ENCODE measurements at regions not wholly inside any gene's neighbourhood (a gene's known extent, or its start where the extent isn't known, plus 50 kb on each side); places are given as distances from the start of the nearest gene placed in this dataset.

DNA sequence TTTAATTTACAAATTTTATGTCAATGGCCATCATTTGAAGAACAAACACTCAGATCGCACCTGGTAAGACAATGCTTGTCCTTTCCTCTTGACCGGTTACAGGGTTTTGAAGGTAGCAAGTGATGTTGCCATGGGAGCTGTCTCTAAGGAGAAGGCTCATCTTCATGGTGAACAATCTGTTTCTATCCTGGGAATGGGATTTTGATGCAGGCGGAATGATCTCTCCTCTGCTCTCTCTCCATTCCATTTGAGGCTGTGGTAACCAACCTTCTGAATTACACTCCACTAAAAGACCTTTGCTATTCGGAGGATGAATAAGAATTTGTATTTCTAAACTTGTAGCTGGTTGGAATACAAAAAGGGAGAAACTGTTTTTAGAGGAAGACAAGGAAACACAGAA is 57.9 kb upstream of the SLC5A9 start:
- no peak for DNase-seq

DNA sequence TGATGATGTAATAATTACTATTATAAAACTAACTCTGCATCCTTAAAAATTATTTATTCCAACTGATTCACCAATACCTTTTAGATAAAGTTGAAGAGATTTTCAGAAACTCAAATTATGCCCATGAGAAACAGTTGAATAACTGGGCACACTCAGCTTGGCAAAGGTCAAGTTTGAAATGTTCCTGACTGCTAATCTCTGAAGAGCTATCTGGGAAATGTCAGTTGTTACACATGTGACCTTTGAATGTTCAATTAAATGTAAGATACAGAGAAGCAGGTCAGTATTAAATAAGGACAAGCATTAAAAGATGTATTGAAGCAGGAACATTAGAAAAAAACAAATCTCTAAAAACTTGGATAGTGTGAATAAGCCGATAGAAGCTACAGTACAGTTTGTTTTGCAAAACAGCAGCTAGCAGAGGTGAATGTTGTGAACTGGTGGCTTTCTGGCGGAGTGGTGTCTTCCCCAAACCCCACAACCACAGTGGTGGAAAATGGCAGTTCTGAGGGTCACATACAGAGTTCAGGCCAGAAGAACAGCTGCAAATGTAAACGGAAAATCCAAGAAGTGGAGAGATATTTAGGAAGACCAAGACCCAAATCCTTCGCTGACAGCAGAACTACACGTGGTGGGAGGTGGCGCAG is 61.9 kb upstream of the SLC5A9 start:
- no peak for DNase-seq

DNA sequence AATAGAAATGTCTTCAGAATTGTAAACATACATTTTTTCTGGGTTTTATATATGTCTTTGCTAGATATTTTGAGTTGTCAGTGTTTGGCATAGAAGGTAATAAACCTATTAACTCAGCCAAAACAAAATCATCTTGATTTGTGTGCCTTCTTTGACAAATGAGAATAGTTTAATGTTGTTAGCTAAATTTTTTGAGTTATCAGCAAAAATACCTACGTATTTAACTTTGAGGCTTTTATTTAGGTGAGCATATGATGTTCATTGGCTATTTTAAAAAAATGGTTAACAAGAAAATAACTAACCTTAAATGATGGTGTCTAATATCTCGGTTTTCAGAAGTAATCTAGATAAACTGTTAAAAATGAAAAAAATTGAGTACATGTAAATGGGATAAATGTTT is 83.2 kb upstream of the SLC5A9 start:
- DNase-seq: no peak

DNA sequence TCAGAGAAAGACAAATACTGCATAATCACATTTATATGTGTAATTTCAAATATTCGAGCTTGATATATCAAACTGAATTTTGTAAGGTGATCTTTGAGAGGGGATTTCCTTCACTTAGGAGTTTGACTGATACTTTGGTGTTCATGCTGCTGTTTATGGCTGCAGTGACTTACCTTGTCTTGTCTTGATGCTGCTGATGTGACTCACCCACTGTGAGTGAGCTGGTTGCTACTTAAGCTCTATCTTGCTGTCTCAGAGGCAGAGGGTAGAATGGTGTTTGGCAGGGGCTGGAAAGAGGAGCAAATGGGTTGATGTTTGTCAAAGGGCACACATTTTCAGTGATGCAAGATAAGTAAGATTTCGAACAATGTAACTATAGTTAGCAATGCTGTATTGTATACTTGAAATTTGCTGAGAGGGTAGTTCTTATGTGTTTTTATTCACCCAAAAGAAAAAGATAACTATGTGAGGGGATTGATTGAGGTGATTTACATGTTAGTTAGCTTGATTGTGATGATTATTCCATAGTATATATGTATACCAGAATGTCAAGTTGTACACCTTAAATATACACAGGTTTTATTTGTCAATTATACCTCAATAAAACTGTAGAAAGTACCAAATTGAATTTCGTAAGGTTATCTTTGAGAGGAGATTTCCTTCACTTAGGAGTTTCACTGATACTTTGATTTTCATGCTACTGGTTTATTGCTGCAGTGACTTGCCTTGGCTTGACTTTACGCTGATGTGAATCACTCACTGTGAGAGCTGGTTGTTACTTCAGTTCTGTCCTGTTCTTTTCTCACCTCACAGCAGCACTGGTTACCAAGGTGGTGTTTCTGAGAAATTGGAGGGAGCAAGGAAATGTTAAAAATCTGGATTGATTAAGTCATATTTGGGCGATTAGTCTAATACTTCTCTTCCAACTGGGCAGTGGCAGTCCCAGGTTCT is 94.5 kb upstream of the SLC5A9 start:
- no peak for DNase-seq

DNA sequence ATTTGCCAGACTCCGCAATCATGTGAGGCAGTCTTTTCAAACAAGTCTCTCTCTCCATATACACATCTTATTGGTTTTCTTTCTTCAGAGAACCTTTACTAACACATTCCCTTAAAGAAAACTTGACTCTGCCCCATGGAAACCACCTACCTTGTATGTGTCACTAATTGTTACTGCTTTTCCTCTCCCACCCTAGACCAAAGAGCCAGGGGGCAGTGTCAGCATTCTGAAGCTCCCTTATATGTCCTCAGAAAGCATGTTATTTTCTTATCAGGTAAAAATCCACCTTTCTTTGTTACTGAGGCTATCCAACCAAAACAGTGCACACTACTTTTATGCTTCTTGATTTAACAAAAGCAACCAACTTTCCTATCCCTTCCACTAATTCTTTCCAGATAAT is 98.9 kb upstream of the SLC5A9 start:
- DNase-seq: no peak

DNA sequence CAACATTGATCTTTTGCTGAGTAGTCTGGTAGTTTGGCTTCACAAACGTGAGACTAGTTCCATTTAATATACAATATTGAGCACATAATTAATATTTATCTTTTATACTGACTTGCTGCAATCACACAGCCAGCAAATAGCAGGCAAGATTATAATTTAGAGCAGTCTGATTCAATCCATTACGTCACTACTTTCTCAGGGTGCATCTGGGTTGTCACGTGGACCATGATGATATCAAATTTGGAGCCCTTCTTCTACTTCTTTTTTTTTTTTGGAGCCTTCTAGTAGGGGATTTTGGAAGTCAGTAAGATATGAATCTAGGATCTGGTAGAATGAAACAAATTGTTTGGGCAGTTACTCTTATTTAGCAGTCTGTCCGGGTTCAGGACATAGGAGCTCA is 100.6 kb upstream of the SLC5A9 start:
- DNase-seq: no peak

DNA sequence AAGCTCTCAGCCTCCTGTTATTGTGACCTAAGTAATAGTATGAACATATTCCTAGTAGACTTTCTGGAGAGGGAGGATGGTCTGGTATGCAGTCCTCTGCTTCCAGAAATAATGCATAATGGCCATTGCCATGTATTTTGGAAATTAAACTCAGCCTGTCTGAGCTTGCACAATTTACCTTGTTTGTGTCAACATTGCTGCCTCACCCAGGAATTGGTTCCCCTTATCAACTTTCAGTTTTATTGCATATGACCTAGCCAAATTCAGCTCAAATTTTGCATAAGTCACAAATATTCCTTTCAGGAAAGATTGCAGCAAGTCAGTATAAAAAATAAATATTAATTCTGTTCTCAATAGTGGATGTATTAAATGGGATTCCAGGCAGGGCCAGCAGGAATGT is 101.9 kb upstream of the SLC5A9 start:
- no peak for DNase-seq

DNA sequence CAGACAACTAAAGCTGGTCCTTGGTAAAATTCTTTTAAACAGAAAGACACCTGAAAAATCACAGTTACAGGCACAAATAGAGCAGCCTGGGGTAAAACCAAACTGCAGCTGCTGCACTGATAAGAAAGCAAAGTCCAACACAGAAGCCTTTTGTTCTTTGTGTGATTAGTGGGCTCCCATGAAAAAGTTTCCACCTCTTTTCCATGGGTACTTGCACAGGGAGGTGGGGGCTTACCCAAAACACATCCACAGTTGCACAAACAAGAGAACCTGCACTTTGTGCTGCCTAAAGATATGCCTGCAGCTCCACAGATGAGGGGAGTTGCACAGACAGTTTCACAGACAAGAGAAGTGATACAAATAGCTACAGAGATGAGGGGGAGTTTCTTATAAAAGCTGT is 106.7 kb upstream of the SLC5A9 start:
- DNase-seq: no peak

DNA sequence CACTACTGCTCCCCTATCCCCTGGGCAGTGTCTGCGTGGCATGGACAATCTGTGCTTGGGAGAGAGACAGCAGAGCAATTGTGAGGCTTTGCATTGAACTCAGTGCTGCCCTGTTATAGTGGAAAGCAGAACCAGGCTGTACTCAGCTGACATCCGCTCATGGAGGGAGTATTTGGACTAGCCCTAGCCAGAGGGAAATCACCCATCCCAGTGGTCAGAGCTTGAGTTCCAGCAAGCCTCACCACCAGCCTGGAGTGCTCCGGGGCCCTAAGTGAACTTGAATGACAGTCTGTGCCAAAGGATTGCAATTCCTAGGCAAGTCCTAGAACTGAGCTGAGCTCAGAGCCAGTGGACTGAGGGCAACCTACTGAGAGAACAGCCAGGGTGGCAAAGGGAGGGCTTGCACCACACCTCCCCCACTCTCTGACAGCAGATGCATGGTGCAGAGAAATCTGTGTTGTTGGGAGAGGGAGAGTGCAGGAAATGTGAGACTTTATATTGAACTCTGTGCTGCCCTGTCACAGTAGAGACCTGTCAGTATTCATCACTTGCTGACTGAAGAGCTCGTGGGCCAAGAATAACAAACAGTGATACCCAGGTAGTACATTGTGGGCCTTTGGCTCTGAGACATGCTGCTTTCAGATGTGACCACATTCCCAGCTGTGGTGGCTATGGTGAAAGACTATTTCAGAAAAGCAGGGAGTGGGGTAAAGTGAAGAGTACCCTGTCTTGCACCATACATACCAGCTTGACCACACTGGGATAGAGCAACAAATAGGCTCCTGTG is 107.7 kb upstream of the SLC5A9 start:
- DNase-seq: no peak

DNA sequence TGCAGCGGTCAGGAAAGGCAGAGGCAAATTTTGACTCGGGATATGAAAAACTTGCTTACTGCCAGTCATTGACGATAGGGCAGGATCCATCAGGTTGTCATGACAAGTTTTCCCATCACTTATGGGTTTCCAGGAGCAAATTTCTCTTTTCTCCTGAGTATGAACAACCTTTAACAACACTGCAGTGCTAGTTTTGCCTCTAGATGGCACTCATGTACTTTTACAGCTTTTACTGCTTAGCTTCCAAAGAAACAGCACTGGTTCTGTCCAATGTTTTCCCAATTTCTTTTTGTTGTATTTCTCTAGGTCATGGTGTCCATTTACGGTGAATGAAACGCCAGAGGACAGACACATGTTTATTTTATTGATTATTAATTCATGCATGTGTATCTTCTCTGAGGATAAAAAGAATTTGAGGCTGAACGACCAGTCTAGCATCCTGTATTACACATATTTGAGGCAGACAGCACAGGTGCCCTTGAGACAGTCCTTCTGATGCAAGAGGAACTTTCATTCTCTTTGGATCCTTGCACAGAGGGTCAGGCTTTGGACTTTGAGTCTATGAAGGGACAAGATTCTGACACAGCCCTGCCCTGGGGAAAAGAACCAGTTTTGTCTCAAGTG is 112.3 kb upstream of the TRABD2B start:
- DNase-seq: peak; percentile 14

DNA sequence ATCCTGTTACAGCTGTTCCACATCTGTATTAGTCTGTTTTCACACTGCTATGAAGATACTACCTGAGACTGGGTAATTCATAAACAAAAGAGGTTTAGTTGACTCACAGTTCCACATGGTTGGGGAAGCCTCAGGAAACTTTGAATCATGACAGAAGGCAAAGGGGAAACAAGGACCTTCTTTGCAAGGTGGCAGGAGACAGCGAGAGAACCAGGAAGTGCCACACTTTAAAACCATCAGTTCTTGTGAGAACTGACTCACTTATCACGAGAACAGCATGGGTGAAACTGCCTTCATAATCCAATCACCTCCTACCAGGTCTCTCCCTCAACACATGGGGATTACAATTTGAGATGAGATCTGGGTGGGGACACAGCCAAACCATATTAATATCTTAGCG is 110.3 kb upstream of the TRABD2B start:
- no peak for DNase-seq

DNA sequence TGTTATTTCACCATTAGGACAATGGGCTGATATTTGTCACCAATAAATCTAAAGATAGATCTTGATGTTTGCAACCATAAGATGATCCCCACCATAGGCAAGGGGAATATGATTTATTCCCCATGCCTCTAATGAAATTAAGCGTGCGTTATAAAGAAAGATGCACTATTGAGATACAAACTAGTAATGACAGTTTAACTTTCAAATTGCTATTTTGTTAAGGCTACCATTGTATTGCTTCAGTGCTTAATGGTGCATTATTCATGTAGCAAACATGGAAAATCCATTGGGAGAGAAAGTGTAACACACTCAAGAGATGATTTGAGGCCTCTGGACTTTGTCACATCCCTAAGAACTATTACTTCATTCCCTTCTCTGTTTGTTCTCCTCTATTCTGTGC is 108.9 kb upstream of the TRABD2B start:
- DNase-seq: no peak

DNA sequence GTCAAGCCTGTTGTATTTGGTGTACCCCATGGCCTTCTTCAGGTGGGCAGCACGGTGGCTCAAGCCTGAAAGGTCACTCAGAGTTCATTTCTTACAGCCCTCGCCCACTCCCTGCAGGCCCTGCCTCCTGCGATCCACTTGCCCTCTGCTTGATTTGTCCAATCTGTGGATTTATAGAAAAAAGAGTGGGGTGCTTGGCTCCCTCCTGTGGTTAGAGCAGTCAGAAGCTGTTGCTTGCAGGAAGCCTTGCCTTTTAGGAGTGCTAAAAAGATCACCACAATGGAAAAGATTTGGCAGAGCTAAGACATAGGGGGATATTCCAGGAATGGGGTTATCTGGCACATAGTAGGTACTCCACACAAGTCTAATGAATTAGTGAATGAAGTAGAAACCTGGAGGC is 108.0 kb upstream of the TRABD2B start:
- DNase-seq: no peak

DNA sequence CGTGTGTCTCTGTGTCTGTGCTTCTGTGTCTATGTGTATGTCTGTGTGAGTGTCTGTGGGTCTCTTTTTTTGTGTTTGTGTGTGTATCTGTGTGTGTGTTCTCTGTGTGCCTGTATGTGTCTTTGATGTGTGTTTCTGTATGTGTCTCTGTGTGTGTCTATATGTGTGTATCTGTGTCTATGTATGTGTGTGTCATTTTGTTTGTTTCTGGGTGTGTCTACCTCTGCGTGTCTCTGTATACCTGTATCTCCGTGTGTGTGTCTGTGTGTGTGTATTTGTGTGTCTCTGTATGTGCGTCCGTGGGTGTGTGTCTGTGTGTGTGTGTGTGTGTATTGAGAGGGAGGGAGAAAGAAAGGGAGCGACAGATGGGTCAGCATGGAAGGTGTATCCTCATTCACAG is 106.3 kb upstream of the TRABD2B start:
- DNase-seq: no peak

DNA sequence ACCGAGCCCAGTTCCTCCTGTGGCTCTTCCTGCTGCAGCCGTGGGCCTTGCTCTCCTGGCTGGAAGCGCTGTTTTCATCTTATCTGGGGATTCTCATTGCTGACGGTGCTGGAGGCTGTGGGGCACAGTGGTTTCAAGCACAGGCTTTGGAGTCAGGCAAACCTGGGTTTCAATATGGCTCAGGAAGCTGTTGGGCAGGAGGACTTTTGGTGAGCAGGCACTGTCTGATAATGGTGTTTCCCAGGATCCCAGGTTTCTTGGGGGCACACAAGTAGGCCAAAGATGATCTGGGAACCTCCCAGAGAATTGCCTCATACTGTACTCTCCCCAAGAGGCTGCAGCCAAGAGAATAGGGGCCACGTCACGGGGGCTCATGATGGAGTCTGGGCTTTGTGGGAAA is 105.6 kb upstream of the TRABD2B start:
- DNase-seq: no peak

DNA sequence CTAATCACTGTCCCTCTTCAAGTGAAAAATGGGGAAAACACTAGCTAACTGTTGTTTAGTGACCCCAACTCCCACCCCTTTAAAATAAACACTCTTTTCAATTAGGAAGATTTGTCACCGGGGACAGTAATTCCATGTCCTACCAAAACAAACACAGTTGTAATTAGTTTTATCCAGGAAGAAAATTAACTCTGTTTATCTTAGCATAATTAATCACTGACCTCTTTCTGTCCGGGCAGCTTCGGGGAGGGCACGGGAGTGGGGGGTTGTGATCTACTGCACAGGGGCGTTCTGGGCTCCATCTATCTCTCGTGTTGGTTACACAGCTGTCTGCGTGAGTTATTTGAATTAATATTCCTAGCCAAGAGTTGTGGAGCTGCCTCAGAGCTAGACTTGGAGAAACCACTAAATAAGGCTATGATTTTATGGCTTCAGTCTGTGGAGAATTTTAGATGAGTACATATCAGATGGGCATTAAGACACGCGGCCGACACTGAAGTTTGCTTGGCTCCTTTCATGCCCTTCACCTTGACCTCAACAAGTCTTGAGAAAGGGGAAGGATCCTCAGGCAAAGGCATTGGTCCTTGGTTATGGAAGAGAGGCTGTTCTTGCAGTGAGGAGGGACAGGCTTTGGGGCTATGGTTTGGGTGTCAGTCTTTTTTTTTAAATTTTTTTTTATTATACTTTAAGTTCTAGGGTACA is 102.0 kb upstream of the TRABD2B start:
- DNase-seq: no peak

DNA sequence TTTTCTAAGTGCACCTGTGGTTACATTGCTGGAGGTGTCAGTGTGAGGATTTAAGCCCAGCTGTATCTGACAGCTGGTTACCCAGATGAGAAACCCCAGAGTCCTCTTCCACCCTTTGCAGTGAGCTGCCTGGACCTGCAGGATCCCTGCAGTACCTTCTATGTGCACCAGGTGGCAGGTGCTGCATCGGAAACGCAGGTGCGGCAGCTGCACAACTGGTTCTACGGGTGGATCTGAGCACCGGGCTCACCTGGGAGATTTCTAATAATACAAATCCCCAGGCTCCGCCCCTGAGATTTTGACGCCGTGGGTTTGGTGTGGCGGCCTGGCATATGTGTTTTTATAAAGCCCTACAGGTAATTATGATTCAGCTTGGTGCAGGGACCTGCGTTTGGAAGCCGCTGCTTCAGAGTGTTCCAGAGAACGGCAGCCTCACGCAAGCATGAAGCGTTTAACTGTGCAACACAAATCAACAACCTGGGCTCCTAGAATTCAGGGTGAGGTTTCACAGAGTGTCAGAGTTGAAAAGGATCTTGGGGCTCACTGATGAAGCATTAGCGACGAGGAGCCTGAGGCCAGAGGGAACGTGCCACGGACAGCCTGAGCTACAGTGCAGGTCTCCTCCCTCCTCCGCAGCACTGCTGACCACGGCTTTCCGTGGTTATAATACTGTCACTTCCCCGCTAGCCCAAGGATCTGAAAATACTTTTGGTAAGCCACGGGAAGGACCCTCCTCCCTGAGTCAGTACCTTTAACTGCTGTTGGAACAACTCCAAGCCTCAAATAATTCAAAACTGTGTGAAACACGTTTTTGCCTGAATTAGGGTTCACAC is 96.7 kb upstream of the TRABD2B start:
- DNase-seq: peak; percentile 58

DNA sequence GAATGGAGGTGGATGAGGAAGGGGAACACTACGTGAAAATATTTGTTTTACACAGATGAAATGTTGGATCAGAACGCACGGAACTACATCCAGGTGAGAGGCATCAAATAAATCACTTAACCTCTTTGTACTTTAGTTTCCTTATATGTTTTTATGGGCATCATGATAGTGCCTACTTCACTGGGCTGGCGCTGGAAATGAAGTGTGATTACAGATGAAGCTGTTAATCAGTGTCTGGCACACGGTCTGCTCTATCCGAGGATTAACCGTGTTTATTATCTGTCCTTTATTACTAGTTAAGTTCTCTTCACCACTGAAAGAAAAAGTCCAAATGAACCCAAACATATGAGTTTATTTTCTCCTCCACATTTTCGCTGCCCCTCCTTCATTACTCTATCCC is 96.0 kb upstream of the TRABD2B start:
- no peak for DNase-seq

DNA sequence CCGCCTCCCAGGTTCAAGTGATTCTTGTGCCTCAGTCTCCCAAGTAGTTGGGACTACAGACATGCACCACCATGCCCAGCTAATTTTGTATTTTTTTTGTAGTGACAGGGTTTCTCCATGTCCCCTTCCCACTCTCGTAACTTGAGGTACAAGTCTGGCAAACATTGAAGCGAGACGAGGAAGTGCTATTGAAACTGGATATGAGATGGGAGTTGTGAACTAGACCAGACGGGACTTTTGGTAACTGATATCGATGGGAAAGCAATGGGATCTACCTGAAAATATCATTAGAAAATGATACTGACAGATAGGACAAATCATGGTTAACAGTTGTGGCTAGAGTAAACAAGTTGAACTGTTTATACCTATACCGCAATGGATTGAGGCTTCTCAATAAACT is 95.2 kb upstream of the TRABD2B start:
- no peak for DNase-seq

DNA sequence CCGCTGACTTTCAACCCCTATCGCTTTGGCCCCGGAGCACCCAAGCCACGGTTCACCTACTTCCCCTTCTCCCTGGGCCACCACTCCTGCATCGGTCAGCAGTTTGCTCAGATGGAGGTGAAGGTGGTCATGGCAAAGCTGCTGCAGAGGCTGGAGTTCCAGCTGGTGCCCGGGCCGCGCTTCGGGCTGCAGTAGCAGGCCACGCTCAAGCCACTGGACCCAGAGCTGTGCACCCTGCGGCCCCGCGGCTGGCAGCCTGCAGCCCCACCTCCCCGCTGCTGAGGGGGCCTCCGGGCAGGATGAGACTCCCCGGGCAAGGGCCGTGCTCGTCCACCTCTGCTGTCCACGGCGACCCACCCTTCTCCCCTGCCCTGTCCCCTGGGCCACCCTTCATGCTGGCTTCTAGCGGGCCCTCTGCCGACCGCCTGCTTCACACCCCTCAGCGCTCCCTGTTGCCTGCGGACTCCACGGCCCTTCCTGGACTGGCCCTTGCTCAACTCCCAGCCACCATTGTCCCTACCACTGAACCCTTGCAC is 92.2 kb upstream of the TRABD2B start:
- no peak for DNase-seq

DNA sequence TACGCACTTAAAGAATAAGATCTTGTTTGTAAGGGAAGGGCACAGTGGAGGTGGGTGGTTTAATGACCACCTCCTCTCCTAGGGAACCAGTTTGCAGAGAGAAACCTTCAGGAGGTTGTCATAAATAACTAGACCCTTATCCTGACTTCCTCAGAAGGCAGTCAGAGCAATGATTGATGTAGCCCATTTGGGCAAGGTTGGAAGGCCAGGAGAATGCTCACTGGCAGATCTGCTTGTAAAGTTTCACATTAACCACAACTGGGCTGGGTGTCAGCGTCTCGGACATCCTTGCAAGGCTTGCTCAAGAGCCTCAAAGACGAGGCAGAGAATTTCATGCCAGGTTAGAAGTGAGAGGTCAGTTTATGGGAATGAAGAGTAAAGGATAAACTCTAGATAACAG is 87.6 kb upstream of the TRABD2B start:
- DNase-seq: no peak

Measured in CD4-positive, alpha-beta T cell treated with Interleukin-4 for 4 hours (primary cell).